WTC11 (cell line): ENCODE measurements at regions not wholly inside any gene's neighbourhood (a gene's known extent, or its start where the extent isn't known, plus 50 kb on each side); places are given as distances from the start of the nearest gene placed in this dataset.
"Not testable (repeated sequence)": the region's sequence is repeated elsewhere in the genome, so short reads cannot be mapped to it uniquely, and the experiment has no call there.

Experiments
- ATAC-seq: fragments of 200-7000 bp; cut with Tn5 transposase; 2 replicates; pipeline ENCODE4 v1.10.0; 2021; ENCODE audit warnings: mild to moderate bottlenecking, moderate library complexity
- CTCF ChIA-PET: fragments of 300-600 bp; sonication (Branson Sonifier 250); formaldehyde crosslinking; loops from one replicate; lab custom pipeline; 2021; ENCODE audit warnings: antibody characterized with exemption; lab: Charles Lee
- POLR2A ChIA-PET: fragments of 350-600 bp; sonication (Branson Sonifier 250); formaldehyde crosslinking; loops from one replicate; lab custom pipeline; 2021; ENCODE audit warnings: antibody characterized with exemption; lab: Charles Lee
- DNase-seq: peaks from one replicate; pipeline ENCODE4 v3.0.0; 2021; ENCODE audit warnings: low spot score
- H3K27ac Mint-ChIP-seq: 2 replicates; pipeline ENCODE4 v1.8.0; 2021; ENCODE audit warnings: mixed read lengths
- H3K27me3 Mint-ChIP-seq: 2 replicates; pipeline ENCODE4 v1.8.0; 2021; ENCODE audit warnings: low read depth, mild to moderate bottlenecking, moderate library complexity, mixed read lengths
- H3K36me3 Mint-ChIP-seq: 2 replicates; pipeline ENCODE4 v1.8.0; 2021; ENCODE audit warnings: mixed read lengths
- H3K4me1 Mint-ChIP-seq: 2 replicates; pipeline ENCODE4 v1.8.0; 2022; ENCODE audit warnings: mixed read lengths
- H3K4me3 Mint-ChIP-seq: 2 replicates; pipeline ENCODE4 v1.8.0; 2021; ENCODE audit warnings: mild to moderate bottlenecking, moderate library complexity, mixed read lengths
- H3K9me3 Mint-ChIP-seq: 2 replicates; pipeline ENCODE4 v1.8.0; 2021; ENCODE audit warnings: mixed read lengths

- POLR2A ChIA-PET, ATAC-seq, CTCF ChIA-PET, H3K9me3 Mint-ChIP-seq, H3K36me3 Mint-ChIP-seq, H3K27ac Mint-ChIP-seq, H3K4me1 Mint-ChIP-seq, DNase-seq, H3K4me3 Mint-ChIP-seq, H3K27me3 Mint-ChIP-seq: not testable (repeated sequence)
Measured at GRCh38 chr13:111757094-111757493, 309.9 kb upstream of the SOX1 start.

DNA sequence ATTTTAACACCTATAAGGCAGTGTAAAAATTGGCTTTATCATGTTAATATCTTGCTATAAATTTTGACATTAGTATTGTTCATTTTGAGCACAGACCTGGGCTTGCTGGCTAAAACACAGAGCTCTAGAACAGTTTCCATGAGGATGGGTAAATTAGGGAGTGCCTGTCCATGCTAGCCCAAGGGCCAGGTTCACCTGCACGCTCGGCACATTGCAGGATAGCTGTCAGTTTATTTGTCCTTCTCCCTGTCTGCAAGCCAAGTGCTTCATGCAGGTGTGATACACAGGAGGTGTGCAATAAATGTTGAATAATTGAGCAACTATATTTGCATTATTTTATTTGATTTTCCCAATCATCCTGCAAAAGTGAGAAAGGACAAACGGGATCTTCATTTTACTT, 309.3 kb upstream of the SOX1 start:
- H3K9me3 Mint-ChIP-seq, DNase-seq, H3K36me3 Mint-ChIP-seq, H3K27me3 Mint-ChIP-seq, H3K4me1 Mint-ChIP-seq, CTCF ChIA-PET, H3K4me3 Mint-ChIP-seq, ATAC-seq, H3K27ac Mint-ChIP-seq, POLR2A ChIA-PET: not testable (repeated sequence)

DNA sequence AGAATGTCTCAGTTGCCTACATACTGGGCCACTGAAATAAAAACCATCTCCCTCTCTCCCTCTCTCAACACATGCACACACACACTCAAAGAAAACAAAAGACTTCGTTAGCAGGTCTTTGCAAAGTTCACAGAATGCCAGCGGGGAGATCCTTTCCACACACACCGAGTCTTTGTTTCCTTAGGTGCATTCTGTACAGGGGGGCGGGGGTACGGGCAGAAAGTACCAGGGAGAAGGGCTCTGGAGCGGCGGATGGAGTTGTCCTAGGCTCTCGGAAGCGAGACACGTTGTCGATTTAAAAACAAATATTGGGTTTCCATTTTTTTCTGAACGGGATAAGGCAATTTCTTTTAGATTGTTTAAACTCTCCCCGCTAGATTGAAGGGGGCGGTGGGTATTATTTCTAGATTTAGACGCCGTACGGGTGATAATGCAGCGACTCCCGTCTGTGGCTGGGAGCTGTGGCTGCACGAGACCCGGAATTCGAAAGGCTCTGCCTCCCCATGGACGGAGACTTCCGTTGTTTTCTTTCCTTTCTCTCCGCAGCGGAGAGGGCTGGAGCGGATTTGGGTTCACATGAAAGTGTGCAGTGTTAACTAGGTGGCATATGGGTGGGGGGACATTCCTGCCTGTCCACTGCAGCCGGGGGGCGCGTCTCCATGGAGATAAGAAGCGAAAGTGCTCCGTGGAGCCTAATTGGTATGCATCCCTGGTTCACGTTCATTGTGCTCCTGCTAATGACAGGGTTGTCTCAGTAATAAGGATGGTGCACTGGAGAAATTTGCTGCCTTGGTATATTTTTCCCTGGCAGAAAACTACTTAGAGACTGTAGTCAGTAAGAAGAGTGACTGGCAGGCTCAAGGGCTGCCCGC, 303.7 kb upstream of the SOX1 start:
- H3K36me3 Mint-ChIP-seq, POLR2A ChIA-PET, H3K27ac Mint-ChIP-seq, H3K4me3 Mint-ChIP-seq, H3K9me3 Mint-ChIP-seq, ATAC-seq, H3K4me1 Mint-ChIP-seq, CTCF ChIA-PET, DNase-seq, H3K27me3 Mint-ChIP-seq: not testable (repeated sequence)

DNA sequence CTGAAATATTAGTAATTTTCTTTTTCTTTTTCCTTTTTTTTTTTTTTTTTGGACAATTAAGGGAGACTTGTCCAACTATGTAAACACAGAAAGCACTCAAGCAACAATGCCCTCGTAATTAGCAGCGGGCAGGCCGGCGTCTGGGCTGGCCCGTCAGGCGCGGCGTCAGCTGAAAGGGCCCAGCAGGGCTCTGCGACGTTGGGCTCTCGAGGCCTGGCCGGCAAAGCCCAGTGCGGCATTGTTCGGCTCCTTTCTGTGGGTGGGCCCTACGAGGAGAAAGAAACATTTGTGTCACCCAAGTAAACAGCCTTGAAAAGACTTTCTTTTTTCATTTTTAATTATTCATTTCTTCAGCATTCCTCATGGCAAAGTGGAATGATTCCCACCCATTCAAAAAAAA, 302.4 kb upstream of the SOX1 start:
- H3K27ac Mint-ChIP-seq, DNase-seq, H3K36me3 Mint-ChIP-seq, H3K9me3 Mint-ChIP-seq, H3K27me3 Mint-ChIP-seq, H3K4me3 Mint-ChIP-seq, H3K4me1 Mint-ChIP-seq, POLR2A ChIA-PET, CTCF ChIA-PET: not testable (repeated sequence)
- ATAC-seq, result peak; percentile 45; the same call in 1 of the 2 replicates

DNA sequence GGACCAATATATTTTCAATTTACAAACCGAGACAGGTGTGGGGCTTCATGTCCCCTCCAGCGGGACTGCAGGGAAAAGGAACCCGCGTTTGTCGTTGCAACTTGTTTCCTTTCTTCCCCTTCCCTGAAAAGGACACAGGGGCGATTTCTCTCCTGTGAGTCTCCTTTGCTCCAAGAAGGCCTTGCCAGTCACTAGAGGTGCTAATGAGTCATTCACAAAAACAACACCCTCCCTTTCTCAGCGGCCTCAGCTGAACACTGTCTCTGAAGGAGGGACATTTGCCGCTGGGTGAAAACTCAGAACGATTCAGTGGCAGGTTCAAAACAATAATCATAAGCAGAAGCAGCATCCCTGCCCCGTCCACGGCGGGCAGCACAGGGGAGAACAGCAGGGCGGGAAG, 302.0 kb upstream of the SOX1 start:
- H3K27me3 Mint-ChIP-seq, DNase-seq, H3K4me3 Mint-ChIP-seq, H3K36me3 Mint-ChIP-seq, CTCF ChIA-PET, POLR2A ChIA-PET, H3K27ac Mint-ChIP-seq, H3K4me1 Mint-ChIP-seq, H3K9me3 Mint-ChIP-seq: not testable (repeated sequence)
- peak; percentile 78 for ATAC-seq

DNA sequence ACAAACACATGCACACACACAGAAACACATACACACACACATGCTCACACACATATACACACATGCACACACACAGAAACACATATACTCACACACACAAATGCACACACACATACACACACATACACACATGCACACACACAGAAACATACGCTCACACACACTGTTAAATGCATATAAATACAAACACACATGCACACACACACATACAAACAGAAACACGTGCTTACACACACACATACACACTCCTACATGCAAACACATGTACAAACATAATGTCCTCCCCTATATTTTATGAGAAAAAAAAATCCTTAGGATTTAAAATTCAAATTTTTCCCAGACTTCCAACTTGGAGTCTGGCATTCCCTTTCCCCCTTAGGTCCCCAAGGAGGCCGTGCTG, 291.2 kb upstream of the SOX1 start:
- ATAC-seq, H3K27me3 Mint-ChIP-seq, POLR2A ChIA-PET, CTCF ChIA-PET, DNase-seq, H3K4me1 Mint-ChIP-seq, H3K4me3 Mint-ChIP-seq, H3K27ac Mint-ChIP-seq, H3K9me3 Mint-ChIP-seq, H3K36me3 Mint-ChIP-seq: not testable (repeated sequence)

- H3K9me3 Mint-ChIP-seq, H3K36me3 Mint-ChIP-seq, POLR2A ChIA-PET, H3K4me3 Mint-ChIP-seq, CTCF ChIA-PET, H3K27me3 Mint-ChIP-seq, H3K4me1 Mint-ChIP-seq, ATAC-seq, H3K27ac Mint-ChIP-seq, DNase-seq: not testable (repeated sequence)
Measured at GRCh38 chr13:111777351-111777750, 289.6 kb upstream of the SOX1 start.

DNA sequence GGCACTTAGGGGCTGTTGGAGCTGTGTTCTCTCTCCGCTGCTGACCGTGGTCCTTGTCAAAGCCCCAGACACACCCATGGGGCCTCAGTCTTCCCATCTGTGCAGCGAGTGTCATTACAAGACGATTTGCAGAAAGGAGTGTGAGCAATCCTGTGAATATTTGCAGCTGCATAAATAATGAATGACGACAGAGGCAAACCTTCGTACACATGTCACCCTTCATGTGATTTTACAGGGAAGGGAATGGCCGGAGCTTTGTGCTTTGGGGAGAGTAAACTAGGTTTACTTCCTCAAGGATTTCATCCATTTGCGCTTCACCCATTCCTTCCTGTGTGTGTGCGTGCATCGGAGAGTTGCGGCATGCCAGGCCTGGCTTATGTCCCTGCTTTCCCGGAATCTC, 285.6 kb upstream of the SOX1 start:
- H3K4me1 Mint-ChIP-seq, result not testable (repeated sequence)

DNA sequence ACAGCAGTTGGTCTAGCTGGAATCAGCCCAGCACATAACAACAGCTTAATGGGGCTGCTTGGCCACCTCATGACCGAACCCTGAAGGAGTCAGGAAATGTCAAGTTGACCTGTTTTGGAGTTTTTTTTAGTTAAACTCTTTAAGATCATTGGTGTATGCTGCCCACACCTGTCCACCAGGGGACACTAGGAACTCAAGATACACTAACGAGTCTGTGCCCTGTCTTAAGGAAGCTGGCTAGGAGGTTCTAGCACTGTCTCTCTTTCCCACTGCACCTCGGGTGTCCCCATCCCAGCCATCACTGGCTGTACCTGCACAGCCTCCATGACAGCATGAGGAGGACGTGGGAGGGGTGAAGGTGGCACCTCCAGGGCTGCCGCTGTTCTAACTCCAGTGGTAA, 279.6 kb upstream of the SOX1 start:
- 0 out of 2 replicates have a peak, but pooled peaks have one; percentile 36 for ATAC-seq
- H3K27ac Mint-ChIP-seq, H3K4me1 Mint-ChIP-seq, DNase-seq, CTCF ChIA-PET, H3K4me3 Mint-ChIP-seq, POLR2A ChIA-PET, H3K9me3 Mint-ChIP-seq, H3K36me3 Mint-ChIP-seq, H3K27me3 Mint-ChIP-seq: not testable (repeated sequence)

More for the DNA sequence above, 285.6 kb upstream of the SOX1 start:
- CTCF ChIA-PET, H3K27me3 Mint-ChIP-seq, H3K27ac Mint-ChIP-seq, POLR2A ChIA-PET, H3K4me3 Mint-ChIP-seq, H3K36me3 Mint-ChIP-seq, DNase-seq, ATAC-seq, H3K9me3 Mint-ChIP-seq: not testable (repeated sequence)
